Smooth muscle cell (in vitro differentiated cells): ENCODE measurements at regions not wholly inside any gene's neighbourhood (a gene's known extent, or its start where the extent isn't known, plus 50 kb on each side); places are given as distances from the start of the nearest gene placed in this dataset.

Source experiments
- DNase-seq: peaks from one replicate; lab custom pipeline; 2025; ENCODE audit not compliant: unreplicated experiment; lab: John Stamatoyannopoulos, UW
- H2AFZ ChIP-seq: fragments of 200-600 bp; sonication (generic); 2 replicates; pipeline ENCODE4 v1.6.0; 2016; ENCODE audit warnings: antibody characterized with exemption, low read depth, mild to moderate bottlenecking
- H3F3A ChIP-seq: fragments of 200-600 bp; sonication (generic); 2 replicates; pipeline ENCODE4 v1.6.0; 2017; ENCODE audit warnings: antibody characterized with exemption, low read depth
- H3K27ac ChIP-seq: fragments of 200-600 bp; sonication (generic); 2 replicates; pipeline ENCODE4 v1.5.1; 2016; ENCODE audit warnings: low read depth, mild to moderate bottlenecking
- H3K27me3 ChIP-seq: fragments of 200-600 bp; sonication (generic); 2 replicates; pipeline ENCODE4 v1.6.1; 2016; ENCODE audit warnings: low read depth, mild to moderate bottlenecking
- H3K36me3 ChIP-seq: fragments of 200-600 bp; sonication (generic); 2 replicates; pipeline ENCODE4 v1.5.1; 2016; ENCODE audit warnings: low read depth
- H3K4me1 ChIP-seq: fragments of 200-600 bp; sonication (generic); 2 replicates; pipeline ENCODE4 v1.5.1; 2016; ENCODE audit warnings: low read depth
- H3K4me2 ChIP-seq: fragments of 200-600 bp; sonication (generic); 2 replicates; pipeline ENCODE4 v1.6.0; 2016; ENCODE audit warnings: mild to moderate bottlenecking
- H3K4me3 ChIP-seq: fragments of 200-600 bp; sonication (generic); 2 replicates; pipeline ENCODE4 v1.5.1; 2016; ENCODE audit warnings: mild to moderate bottlenecking
- H3K79me2 ChIP-seq: fragments of 200-600 bp; sonication (generic); 2 replicates; pipeline ENCODE4 v1.6.0; 2016; ENCODE audit warnings: low read depth, mild to moderate bottlenecking
- H3K9ac ChIP-seq: fragments of 200-600 bp; sonication (generic); 2 replicates; pipeline ENCODE4 v1.6.0; 2016; ENCODE audit warnings: low read depth
- H3K9me3 ChIP-seq: fragments of 200-600 bp; sonication (generic); replicated peaks from 2 replicates; pipeline ENCODE4 v1.5.1; 2016; ENCODE audit warnings: low read depth
- H4K20me1 ChIP-seq: fragments of 200-600 bp; sonication (generic); 2 replicates; pipeline ENCODE4 v1.6.0; 2016; ENCODE audit warnings: low read depth
- WGBS: methylation state at CpG from one replicate; pipeline ENCODE4 v1.1.7; 2016; ENCODE audit warnings: low lambda C conversion rate; 5-methylcytosine and 5-hydroxymethylcytosine counted together
- TF ChIP-seq, protein P1 (sequence below): fragments of 200-600 bp; sonication (generic); IDR thresholded peaks from 2 replicates; pipeline ENCODE4 v1.5.1; 2017; ENCODE audit warnings: borderline replicate concordance, mild to moderate bottlenecking, antibody characterized with exemption; ENCODE audit not compliant: insufficient read depth, poor library complexity, severe bottlenecking

- no peaks in the 10 kb centered on the region for H4K20me1 ChIP-seq
These were observed 91.7 kb upstream of the KDR start for GRCh38 chr4:55216863-55217635.

GRCh38 chr4:55218041-55218440 is 92.6 kb upstream of the KDR start:
- H3K79me2 ChIP-seq, result no peaks in the 10 kb centered on the region
- peaks cover 8% of the 10 kb centered on the region for H3F3A ChIP-seq
- no peak overlapping the region for H3K27ac ChIP-seq
- no peak for DNase-seq
- H3K9me3 ChIP-seq, result no peaks in the 10 kb centered on the region
- no peak overlapping the region for H3K9ac ChIP-seq
- peak overlapping the region; percentile 38 for H2AFZ ChIP-seq
- H4K20me1 ChIP-seq, result no peaks in the 10 kb centered on the region
- no peaks in the 10 kb centered on the region for H3K36me3 ChIP-seq
- WGBS, result 70% methylated on average over 5 of the region's 5 CpGs
- H3K4me2 ChIP-seq, result peak overlapping the region; percentile 24
- H3K4me3 ChIP-seq, result no peak overlapping the region
- TF ChIP-seq, protein P1, sequence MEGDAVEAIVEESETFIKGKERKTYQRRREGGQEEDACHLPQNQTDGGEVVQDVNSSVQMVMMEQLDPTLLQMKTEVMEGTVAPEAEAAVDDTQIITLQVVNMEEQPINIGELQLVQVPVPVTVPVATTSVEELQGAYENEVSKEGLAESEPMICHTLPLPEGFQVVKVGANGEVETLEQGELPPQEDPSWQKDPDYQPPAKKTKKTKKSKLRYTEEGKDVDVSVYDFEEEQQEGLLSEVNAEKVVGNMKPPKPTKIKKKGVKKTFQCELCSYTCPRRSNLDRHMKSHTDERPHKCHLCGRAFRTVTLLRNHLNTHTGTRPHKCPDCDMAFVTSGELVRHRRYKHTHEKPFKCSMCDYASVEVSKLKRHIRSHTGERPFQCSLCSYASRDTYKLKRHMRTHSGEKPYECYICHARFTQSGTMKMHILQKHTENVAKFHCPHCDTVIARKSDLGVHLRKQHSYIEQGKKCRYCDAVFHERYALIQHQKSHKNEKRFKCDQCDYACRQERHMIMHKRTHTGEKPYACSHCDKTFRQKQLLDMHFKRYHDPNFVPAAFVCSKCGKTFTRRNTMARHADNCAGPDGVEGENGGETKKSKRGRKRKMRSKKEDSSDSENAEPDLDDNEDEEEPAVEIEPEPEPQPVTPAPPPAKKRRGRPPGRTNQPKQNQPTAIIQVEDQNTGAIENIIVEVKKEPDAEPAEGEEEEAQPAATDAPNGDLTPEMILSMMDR, result no peak
- H3K27me3 ChIP-seq, result no peaks in the 10 kb centered on the region
- peaks cover 9% of the 10 kb centered on the region for H3K4me1 ChIP-seq

More at GRCh38 chr4:55216863-55217635, 91.7 kb upstream of the KDR start:
- H3K4me1 ChIP-seq, result peaks cover 9% of the 10 kb centered on the region
- peaks cover 8% of the 10 kb centered on the region for H3F3A ChIP-seq
- TF ChIP-seq, protein P1, result no peak
- H3K79me2 ChIP-seq, result no peaks in the 10 kb centered on the region
- WGBS, result 24% methylated on average over 4 of the region's 4 CpGs
- H3K36me3 ChIP-seq, result no peaks in the 10 kb centered on the region
- no peaks in the 10 kb centered on the region for H3K27me3 ChIP-seq
- H3K4me2 ChIP-seq, result peak overlapping the region; percentile 24
- H3K27ac ChIP-seq, result peak overlapping the region; percentile 67
- H3K9ac ChIP-seq, result peak overlapping the region; percentile 22
- no peak for DNase-seq
- no peaks in the 10 kb centered on the region for H3K9me3 ChIP-seq
- no peak overlapping the region for H2AFZ ChIP-seq
- H3K4me3 ChIP-seq, result no peak overlapping the region

GRCh38 chr4:55237839-55238238 is 108.2 kb upstream of the SRD5A3 start:
- 71% methylated on average over 2 of the region's 2 CpGs for WGBS
- Histone ChIP-seq H3F3A (peaks cover 12% of the 10 kb centered on the region), H2AFZ (no peak overlapping the region), H4K20me1 (no peaks in the 10 kb centered on the region), H3K79me2 (no peaks in the 10 kb centered on the region), H3K9ac (no peak overlapping the region), H3K4me3 (no peak overlapping the region), H3K27ac (no peak overlapping the region), H3K27me3 (no peaks in the 10 kb centered on the region), H3K36me3 (no peaks in the 10 kb centered on the region), H3K4me1 (no peaks in the 10 kb centered on the region), H3K4me2 (no peak overlapping the region), H3K9me3 (peaks cover 7% of the 10 kb centered on the region)
- DNase-seq, result no peak
- TF ChIP-seq, protein P1, result no peak

DNA sequence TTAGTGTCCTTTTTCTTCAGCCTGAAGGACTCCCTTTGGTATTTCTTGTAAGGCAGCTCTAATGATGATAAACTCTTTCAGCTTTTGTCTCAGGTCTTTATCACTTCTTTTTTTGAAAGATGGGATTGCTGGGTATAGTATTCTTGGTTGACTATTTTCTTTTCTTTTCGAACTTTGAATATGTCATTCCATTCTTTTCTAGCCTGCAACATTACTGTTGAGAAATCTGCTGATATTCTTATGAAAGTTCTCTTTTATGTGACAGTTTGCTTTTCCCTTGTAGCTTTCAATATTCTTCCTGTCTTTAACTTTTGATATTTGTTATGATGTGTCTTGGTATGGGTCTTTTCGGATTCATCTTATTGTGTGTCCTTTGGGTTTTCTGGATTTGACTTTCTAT is 107.6 kb upstream of the SRD5A3 start:
- Histone ChIP-seq H3K4me1 (no peaks in the 10 kb centered on the region), H3K9me3 (peaks cover 7% of the 10 kb centered on the region), H3K36me3 (no peaks in the 10 kb centered on the region), H3K9ac (no peak overlapping the region), H3K4me3 (no peak overlapping the region), H3K4me2 (no peak overlapping the region), H3K79me2 (no peaks in the 10 kb centered on the region), H3F3A (peaks cover 12% of the 10 kb centered on the region), H4K20me1 (no peaks in the 10 kb centered on the region), H2AFZ (no peak overlapping the region), H3K27ac (no peak overlapping the region), H3K27me3 (no peaks in the 10 kb centered on the region)
- DNase-seq, result no peak
- WGBS, result 97% methylated on average over 2 of the region's 2 CpGs
- TF ChIP-seq, protein P1, result no peak
